ENCODE measurements at regions not wholly inside any gene's neighbourhood (a gene's known extent, or its start where the extent isn't known, plus 50 kb on each side); places are given as distances from the start of the nearest gene placed in this dataset.

- intact Hi-C loops (cut with DNase I) = no loop called here
- Histone ChIP-seq H3K4me3 (no peak overlapping the region), H3K27me3 (no peaks in the 10 kb centered on the region), H3K27ac (no peak overlapping the region), H3K36me3 (no peaks in the 10 kb centered on the region), H3K4me1 (no peaks in the 10 kb centered on the region), H3K9me3 (no peaks in the 10 kb centered on the region)
- no peak for DNase-seq (ENCODE audit: low spot score in 2 of 2)
- no peak for TF ChIP-seq CTCF (IDR thresholded peaks at IDR 0.05)
Measured at GRCh38 chr21:41012425-41012824, 155.5 kb upstream of the BACE2 start.

GRCh38 chr21:41016472-41016871 lies 151.5 kb upstream of the BACE2 start:
- Histone ChIP-seq H3K27me3 (no peaks in the 10 kb centered on the region), H3K4me1 (no peaks in the 10 kb centered on the region), H3K36me3 (no peaks in the 10 kb centered on the region), H3K27ac (no peak overlapping the region), H3K4me3 (no peak overlapping the region), H3K9me3 (no peaks in the 10 kb centered on the region)
- no peak for TF ChIP-seq CTCF (IDR thresholded peaks at IDR 0.05)
- intact Hi-C loops (cut with DNase I) = no loop called here
- DNase-seq (ENCODE audit: low spot score in 2 of 2) = no peak

- Histone ChIP-seq H3K27me3 (no peaks in the 10 kb centered on the region), H3K4me3 (no peak overlapping the region), H3K27ac (no peak overlapping the region), H3K4me1 (no peaks in the 10 kb centered on the region), H3K9me3 (no peaks in the 10 kb centered on the region), H3K36me3 (no peaks in the 10 kb centered on the region)
- DNase-seq (ENCODE audit: low spot score in 2 of 2) = no peak
- TF ChIP-seq CTCF (IDR thresholded peaks at IDR 0.05) = no peak
- intact Hi-C loops (cut with DNase I) = no loop called here
Measured at GRCh38 chr21:41018431-41018830, 149.5 kb upstream of the BACE2 start.

GRCh38 chr21:41023936-41024335 lies 144.0 kb upstream of the BACE2 start:
- H3K36me3 ChIP-seq = no peaks in the 10 kb centered on the region
- TF ChIP-seq CTCF (IDR thresholded peaks at IDR 0.05) = no peak
- DNase-seq (ENCODE audit: low spot score in 2 of 2) = no peak
- H3K27ac ChIP-seq = no peak overlapping the region
- H3K9me3 ChIP-seq = no peaks in the 10 kb centered on the region
- H3K27me3 ChIP-seq = no peaks in the 10 kb centered on the region
- H3K4me1 ChIP-seq = no peaks in the 10 kb centered on the region
- intact Hi-C loops (cut with DNase I) = no loop called here
- no peak overlapping the region for H3K4me3 ChIP-seq

- Histone ChIP-seq H3K27me3 (no peaks in the 10 kb centered on the region), H3K36me3 (no peaks in the 10 kb centered on the region), H3K27ac (no peak overlapping the region), H3K9me3 (no peaks in the 10 kb centered on the region), H3K4me1 (no peaks in the 10 kb centered on the region), H3K4me3 (no peak overlapping the region)
- DNase-seq (ENCODE audit: low spot score in 2 of 2) = no peak
- intact Hi-C loops (cut with DNase I) = no loop called here
- TF ChIP-seq CTCF (IDR thresholded peaks at IDR 0.05) = no peak
Measured at GRCh38 chr21:41024341-41024740, 143.6 kb upstream of the BACE2 start.

- intact Hi-C loops (cut with DNase I) = no loop called here
- no peak overlapping the region for H3K4me3 ChIP-seq
- no peaks in the 10 kb centered on the region for H3K9me3 ChIP-seq
- H3K27ac ChIP-seq = no peak overlapping the region
- no peak for TF ChIP-seq CTCF (IDR thresholded peaks at IDR 0.05)
- H3K4me1 ChIP-seq = no peaks in the 10 kb centered on the region
- no peaks in the 10 kb centered on the region for H3K36me3 ChIP-seq
- DNase-seq (ENCODE audit: low spot score in 2 of 2) = no peak
- H3K27me3 ChIP-seq = no peaks in the 10 kb centered on the region
Measured at GRCh38 chr21:41024746-41025254, 143.2 kb upstream of the BACE2 start.
